HT1080 (cell line): ENCODE measurements at regions not wholly inside any gene's neighbourhood (a gene's known extent, or its start where the extent isn't known, plus 50 kb on each side); places are given as distances from the start of the nearest gene placed in this dataset.
"Not testable (repeated sequence)": the region's sequence is repeated elsewhere in the genome, so short reads cannot be mapped to it uniquely, and the experiment has no call there.

Experiments used
- DNase-seq: peaks from one replicate; pipeline ENCODE4 v3.0.0-alpha.2; 2015; ENCODE audit warnings: low read depth

DNA sequence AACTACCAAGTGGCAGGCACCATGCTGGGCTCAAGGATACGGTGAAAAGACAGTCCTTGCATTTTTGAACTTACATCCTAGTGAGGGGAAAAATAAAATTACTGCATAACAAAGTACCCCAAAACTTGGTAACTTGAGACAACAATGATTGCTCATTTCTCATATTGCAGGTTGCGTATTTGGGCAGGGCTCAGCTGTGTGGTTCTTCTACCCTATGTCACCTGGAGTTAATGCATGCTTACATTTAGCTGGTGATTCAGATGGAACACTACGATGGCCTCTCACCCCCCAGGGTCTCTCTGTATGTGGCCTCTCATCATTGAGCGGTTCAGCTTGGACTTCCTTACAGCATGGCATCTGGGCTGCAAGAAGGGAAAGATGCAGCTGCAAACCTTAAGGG, 60.7 kb upstream of the RBM19 start:
- no peak for DNase-seq

DNA sequence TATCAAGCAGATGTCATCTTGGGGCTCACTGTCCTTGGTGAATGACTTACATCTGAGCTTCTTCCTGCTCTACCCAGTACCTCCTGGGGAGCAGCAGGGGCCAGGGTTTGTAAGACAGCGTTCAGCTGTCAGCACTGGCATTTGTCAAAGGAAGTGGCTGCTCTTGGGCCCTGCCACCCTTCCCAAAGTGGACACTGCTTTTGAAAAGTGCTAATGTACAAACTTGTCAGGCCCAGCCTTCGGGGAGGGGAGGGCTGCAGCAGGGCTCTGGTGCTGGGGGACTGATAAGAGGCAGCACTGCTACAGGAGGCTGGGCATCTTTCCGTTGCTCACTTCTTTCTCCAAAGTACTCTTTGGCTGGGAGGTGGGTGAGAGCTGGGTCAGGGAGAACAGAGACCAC, 59.8 kb upstream of the RBM19 start:
- DNase-seq: no peak

DNA sequence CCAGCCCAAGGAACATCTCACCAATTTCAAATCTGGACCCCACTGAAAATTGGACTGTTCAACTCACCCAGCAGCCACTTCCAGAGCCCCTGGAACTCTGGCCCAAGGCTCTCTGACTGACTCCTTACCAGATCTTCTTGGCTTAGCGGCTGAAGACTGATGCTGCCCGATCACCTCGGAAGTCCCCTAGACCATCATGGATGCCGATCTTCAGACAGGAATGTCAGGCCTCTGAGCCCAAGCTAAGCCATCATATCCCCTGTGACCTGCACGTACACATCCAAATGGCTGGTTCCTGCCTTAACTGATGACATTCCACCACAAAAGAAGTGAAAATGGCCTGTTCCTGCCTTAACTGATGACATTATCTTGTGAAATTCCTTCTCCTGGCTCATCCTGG, 56.0 kb upstream of the RBM19 start:
- DNase-seq: not testable (repeated sequence)

DNA sequence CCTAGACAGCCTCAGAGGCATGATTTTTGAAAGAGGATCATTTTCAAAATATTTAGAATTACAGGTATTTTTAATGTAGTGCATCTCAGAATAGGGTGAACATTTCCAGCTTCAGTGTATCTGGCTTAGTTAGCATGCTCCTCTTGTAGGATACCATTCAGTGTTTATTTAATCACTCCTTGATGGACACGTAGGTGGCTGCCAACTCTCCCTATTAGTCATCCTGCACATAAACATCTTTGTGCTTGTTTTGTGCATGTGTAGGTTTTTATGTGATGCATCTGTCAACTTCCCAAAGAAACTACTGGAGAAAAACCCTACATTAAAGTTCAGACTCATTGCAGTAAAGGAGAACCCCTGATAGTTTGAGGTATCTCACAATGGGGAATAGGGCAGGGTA, 52.5 kb upstream of the RBM19 start:
- DNase-seq: no peak
